ENCODE measurements at regions not wholly inside any gene's neighbourhood (a gene's known extent, or its start where the extent isn't known, plus 50 kb on each side); places are given as distances from the start of the nearest gene placed in this dataset.

- intact Hi-C loops (cut with micrococcal nuclease): no loop called here
- ChIA-PET CTCF (no interaction called here), POLR2A (no interaction called here)
- no peak overlapping the region for H3K27ac Mint-ChIP-seq
- no peaks in the 10 kb centered on the region for H3K4me1 Mint-ChIP-seq (ENCODE audit: low read depth)
- H3K36me3 Mint-ChIP-seq (ENCODE audit: low read depth): no peaks in the 10 kb centered on the region
- no peaks in the 10 kb centered on the region for H3K9me3 Mint-ChIP-seq
- H3K4me3 Mint-ChIP-seq: no peak overlapping the region
- H3K27me3 Mint-ChIP-seq: no peaks in the 10 kb centered on the region
- TF ChIP-seq CTCF (IDR thresholded peaks at IDR 0.05): no peak
- ATAC-seq (no peak), DNase-seq (no peak)
Measured at GRCh38 chr4:24235618-24236017, 345.8 kb upstream of the PPARGC1A start.

GRCh38 chr4:24234288-24234848 lies 344.5 kb upstream of the PPARGC1A start:
- Mint-ChIP-seq H3K4me1 (ENCODE audit: low read depth) (no peaks in the 10 kb centered on the region), H3K27me3 (no peaks in the 10 kb centered on the region), H3K9me3 (peaks cover 2% of the 10 kb centered on the region), H3K27ac (no peak overlapping the region), H3K4me3 (no peak overlapping the region), H3K36me3 (ENCODE audit: low read depth) (no peaks in the 10 kb centered on the region)
- intact Hi-C loops (cut with micrococcal nuclease): no loop called here
- ATAC-seq: no peak
- TF ChIP-seq CTCF (IDR thresholded peaks at IDR 0.05): no peak
- no peak for DNase-seq
- ChIA-PET CTCF (no interaction called here), POLR2A (no interaction called here)

- no peak for ATAC-seq
- H3K4me3 Mint-ChIP-seq: no peak overlapping the region
- H3K9me3 Mint-ChIP-seq: peaks cover 5% of the 10 kb centered on the region
- H3K27me3 Mint-ChIP-seq: no peaks in the 10 kb centered on the region
- no peaks in the 10 kb centered on the region for H3K36me3 Mint-ChIP-seq (ENCODE audit: low read depth)
- ChIA-PET POLR2A (no interaction called here), CTCF (interaction anchor here (0.9 kb wide), 1 partner anchor 12 kb away, joined by 3 read pairs; no protein-coding TSS in a partner anchor)
- no peak for DNase-seq
- H3K27ac Mint-ChIP-seq: no peak overlapping the region
- TF ChIP-seq CTCF (IDR thresholded peaks at IDR 0.05): no peak
- intact Hi-C loops (cut with micrococcal nuclease): no loop called here
- no peaks in the 10 kb centered on the region for H3K4me1 Mint-ChIP-seq (ENCODE audit: low read depth)
Measured at GRCh38 chr4:24230955-24231354, 341.1 kb upstream of the PPARGC1A start.

GRCh38 chr4:24229978-24230377 lies 340.1 kb upstream of the PPARGC1A start:
- POLR2A ChIA-PET: no interaction called here
- Mint-ChIP-seq H3K27me3 (no peaks in the 10 kb centered on the region), H3K9me3 (peaks cover 5% of the 10 kb centered on the region), H3K27ac (no peak overlapping the region), H3K4me1 (ENCODE audit: low read depth) (no peaks in the 10 kb centered on the region), H3K4me3 (no peak overlapping the region), H3K36me3 (ENCODE audit: low read depth) (no peaks in the 10 kb centered on the region)
- no peak for ATAC-seq
- TF ChIP-seq CTCF (IDR thresholded peaks at IDR 0.05): no peak
- intact Hi-C loops (cut with micrococcal nuclease): no loop called here
- CTCF ChIA-PET: no interaction called here
- DNase-seq: no peak

- POLR2A ChIA-PET: no interaction called here
- H3K27me3 Mint-ChIP-seq: peaks cover 5% of the 10 kb centered on the region
- CTCF ChIA-PET: no interaction called here
- no peak overlapping the region for H3K27ac Mint-ChIP-seq
- H3K4me3 Mint-ChIP-seq: no peak overlapping the region
- no peak for TF ChIP-seq CTCF (IDR thresholded peaks at IDR 0.05)
- ATAC-seq (no peak), DNase-seq (no peak)
- H3K9me3 Mint-ChIP-seq: peaks cover 10% of the 10 kb centered on the region
- H3K4me1 Mint-ChIP-seq (ENCODE audit: low read depth): no peaks in the 10 kb centered on the region
- H3K36me3 Mint-ChIP-seq (ENCODE audit: low read depth): no peaks in the 10 kb centered on the region
- intact Hi-C loops (cut with micrococcal nuclease): no loop called here
Measured at GRCh38 chr4:24228692-24229091, 338.8 kb upstream of the PPARGC1A start.
